Natural killer cell (primary cell): ENCODE measurements at regions not wholly inside any gene's neighbourhood (a gene's known extent, or its start where the extent isn't known, plus 50 kb on each side); places are given as distances from the start of the nearest gene placed in this dataset.

Experiments
- ATAC-seq, 3 donors: fragments of 150-1000 bp in 2 of 3; fragments of 200-7000 bp in 1 of 3; cut with Tn5 transposase; 1 replicate in 1 of 3; 2 replicates in 2 of 3; pipeline ENCODE4 v1.10.0; 2021; ENCODE audit warnings: mild to moderate bottlenecking in 2 of 3, moderate library complexity in 2 of 3
- DNase-seq, 2 donors: peaks; one replicate each; pipeline versions ENCODE4 v3.0.0 to v3.0.0-alpha.2; 2013 to 2021; ENCODE audit warnings: mixed read lengths in 1 of 2
- H3K27ac ChIP-seq: one replicate; pipeline ENCODE4 v1.5.1; 2013; ENCODE audit warnings: mild to moderate bottlenecking, low read length
- H3K27me3 ChIP-seq: one replicate; pipeline ENCODE4 v1.6.1; 2013; ENCODE audit warnings: low read length; ENCODE audit not compliant: control insufficient read depth, insufficient read depth
- H3K36me3 ChIP-seq: one replicate; pipeline ENCODE4 v1.6.1; 2013; ENCODE audit warnings: low read length; ENCODE audit not compliant: control insufficient read depth, insufficient read depth
- H3K4me1 ChIP-seq: one replicate; pipeline ENCODE4 v1.6.1; 2013; ENCODE audit warnings: low read length; ENCODE audit not compliant: control insufficient read depth, insufficient read depth
- H3K4me3 ChIP-seq: one replicate; pipeline ENCODE4 v1.5.1; 2013; ENCODE audit warnings: low read length
- H3K9me3 ChIP-seq: one replicate; pipeline ENCODE4 v1.6.1; 2013; ENCODE audit warnings: low read length; ENCODE audit not compliant: control insufficient read depth, insufficient read depth
- H3K27ac Mint-ChIP-seq, 2 donors: one replicate each; pipeline ENCODE4 v1.8.0; 2022; ENCODE audit warnings: mild to moderate bottlenecking in 2 of 2, mixed read lengths in 2 of 2, moderate library complexity in 1 of 2
- H3K27me3 Mint-ChIP-seq, 2 donors: one replicate each; pipeline ENCODE4 v1.8.0; 2022; ENCODE audit warnings: low read depth in 2 of 2, mixed read lengths in 2 of 2
- H3K36me3 Mint-ChIP-seq: one replicate; pipeline ENCODE4 v1.8.0; 2022; ENCODE audit warnings: mixed read lengths
- H3K4me1 Mint-ChIP-seq, 2 donors: one replicate each; pipeline ENCODE4 v1.8.0; 2022; ENCODE audit warnings: mixed read lengths in 2 of 2
- H3K4me3 Mint-ChIP-seq: one replicate; pipeline ENCODE4 v1.8.0; 2022; ENCODE audit warnings: mild to moderate bottlenecking, moderate library complexity, mixed read lengths
- H3K9me3 Mint-ChIP-seq, 2 donors: one replicate each; pipeline ENCODE4 v1.8.0; 2022; ENCODE audit warnings: mixed read lengths in 2 of 2
- WGBS: methylation state at CpG from one replicate; pipeline ENCODE4 v1.1.7; 2013; ENCODE audit warnings: missing lambda C conversion rate; ENCODE audit not compliant: insufficient coverage; 5-methylcytosine and 5-hydroxymethylcytosine counted together
- intact Hi-C: fragments of 100-400 bp; cut with micrococcal nuclease; formaldehyde crosslinking; loops from one replicate; pipeline ENCODE4 v1.14.2; 2022
- TF ChIP-seq, protein P1 (sequence below): fragments of 200-600 bp; IDR thresholded peaks from one replicate; pipeline ENCODE4 v1.8.0; 2022; ENCODE audit warnings: antibody characterized with exemption

GRCh38 chr20:4083098-4083865, 65.3 kb upstream of the SMOX start:
- ATAC-seq (no peak), DNase-seq (no peak)
- Mint-ChIP-seq H3K36me3 (peaks cover 6% of the 10 kb centered on the region), H3K4me1 (peaks cover 25 to 29% of the 10 kb centered on the region in 2 donors), H3K27ac (peak overlapping the region in 1 of 2 donors; percentile 73), H3K4me3 (peak overlapping the region; percentile 33), H3K9me3 (peaks cover 0 to 3% of the 10 kb centered on the region in 2 donors), H3K27me3 (peaks cover 18 to 24% of the 10 kb centered on the region in 2 donors)
- Histone ChIP-seq H3K9me3 (no peaks in the 10 kb centered on the region), H3K36me3 (no peaks in the 10 kb centered on the region), H3K27me3 (no peaks in the 10 kb centered on the region), H3K27ac (no peak overlapping the region), H3K4me1 (peaks cover 36% of the 10 kb centered on the region), H3K4me3 (no peak overlapping the region)
- 27% methylated on average over 6 of the region's 11 CpGs for WGBS
- TF ChIP-seq, protein P1, sequence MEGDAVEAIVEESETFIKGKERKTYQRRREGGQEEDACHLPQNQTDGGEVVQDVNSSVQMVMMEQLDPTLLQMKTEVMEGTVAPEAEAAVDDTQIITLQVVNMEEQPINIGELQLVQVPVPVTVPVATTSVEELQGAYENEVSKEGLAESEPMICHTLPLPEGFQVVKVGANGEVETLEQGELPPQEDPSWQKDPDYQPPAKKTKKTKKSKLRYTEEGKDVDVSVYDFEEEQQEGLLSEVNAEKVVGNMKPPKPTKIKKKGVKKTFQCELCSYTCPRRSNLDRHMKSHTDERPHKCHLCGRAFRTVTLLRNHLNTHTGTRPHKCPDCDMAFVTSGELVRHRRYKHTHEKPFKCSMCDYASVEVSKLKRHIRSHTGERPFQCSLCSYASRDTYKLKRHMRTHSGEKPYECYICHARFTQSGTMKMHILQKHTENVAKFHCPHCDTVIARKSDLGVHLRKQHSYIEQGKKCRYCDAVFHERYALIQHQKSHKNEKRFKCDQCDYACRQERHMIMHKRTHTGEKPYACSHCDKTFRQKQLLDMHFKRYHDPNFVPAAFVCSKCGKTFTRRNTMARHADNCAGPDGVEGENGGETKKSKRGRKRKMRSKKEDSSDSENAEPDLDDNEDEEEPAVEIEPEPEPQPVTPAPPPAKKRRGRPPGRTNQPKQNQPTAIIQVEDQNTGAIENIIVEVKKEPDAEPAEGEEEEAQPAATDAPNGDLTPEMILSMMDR, result no peak
- intact Hi-C loops, result loop anchor here (10.0 kb wide), 1 partner anchor 298 kb away; the partner anchor contains the start of genes CENPB and SPEF1

GRCh38 chr20:4082406-4083097, 66.1 kb upstream of the SMOX start:
- TF ChIP-seq, protein P1, result no peak
- ATAC-seq, result peak; percentile 56 to 70 (median 69)
- peaks cover 20 to 31% of the 10 kb centered on the region in 2 donors for H3K27me3 Mint-ChIP-seq
- Histone ChIP-seq H3K4me1 (peaks cover 36% of the 10 kb centered on the region), H3K9me3 (no peaks in the 10 kb centered on the region), H3K27ac (peak overlapping the region; percentile 83), H3K4me3 (no peak overlapping the region), H3K27me3 (no peaks in the 10 kb centered on the region), H3K36me3 (no peaks in the 10 kb centered on the region)
- intact Hi-C loops, result loop anchor here (10.0 kb wide), 1 partner anchor 298 kb away; the partner anchor contains the start of genes CENPB and SPEF1
- peak overlapping the region; percentile 18 for H3K4me3 Mint-ChIP-seq
- H3K36me3 Mint-ChIP-seq, result peaks cover 6% of the 10 kb centered on the region
- peaks cover 25 to 29% of the 10 kb centered on the region in 2 donors for H3K4me1 Mint-ChIP-seq
- H3K9me3 Mint-ChIP-seq, result peaks cover 0 to 3% of the 10 kb centered on the region in 2 donors
- DNase-seq, result peak; percentile 29 to 73
- 0% methylated on average over 4 of the region's 7 CpGs for WGBS
- peak overlapping the region; percentile 8 to 73 for H3K27ac Mint-ChIP-seq

DNA sequence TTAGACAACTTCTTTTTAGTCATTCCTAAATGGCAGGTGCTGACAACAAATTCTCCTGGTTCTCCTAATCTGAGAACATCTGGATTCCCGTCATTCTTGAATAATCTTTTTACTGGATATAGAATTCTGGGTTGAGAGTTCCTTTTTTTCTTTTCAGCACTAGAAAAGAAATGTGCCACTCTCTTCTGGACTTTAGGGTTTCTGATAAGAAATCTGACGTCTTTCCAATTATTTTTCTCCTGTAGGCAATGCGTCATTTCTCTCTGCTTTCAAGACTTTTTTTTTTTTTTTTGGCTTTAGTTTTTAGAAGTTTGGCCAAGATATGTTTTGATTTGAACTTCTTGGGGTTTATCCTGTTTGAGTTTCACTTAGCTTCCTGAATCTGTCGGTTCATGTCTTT, 66.1 kb upstream of the RNF24 start:
- 79% methylated on average over 2 of the region's 4 CpGs for WGBS
- Mint-ChIP-seq H3K9me3 (peaks cover 0 to 3% of the 10 kb centered on the region in 2 donors), H3K4me3 (no peak overlapping the region), H3K36me3 (peaks cover 6% of the 10 kb centered on the region), H3K4me1 (peaks cover 25 to 29% of the 10 kb centered on the region in 2 donors), H3K27ac (no peak overlapping the region), H3K27me3 (peaks cover 20 to 36% of the 10 kb centered on the region in 2 donors)
- H3K36me3 ChIP-seq, result no peaks in the 10 kb centered on the region
- ATAC-seq, result no peak
- intact Hi-C loops, result loop anchor here (10.0 kb wide), 1 partner anchor 297 kb away; the partner anchor contains the start of genes CENPB and SPEF1
- no peak overlapping the region for H3K27ac ChIP-seq
- H3K9me3 ChIP-seq, result no peaks in the 10 kb centered on the region
- TF ChIP-seq, protein P1, result no peak
- no peak for DNase-seq
- H3K4me1 ChIP-seq, result peaks cover 35% of the 10 kb centered on the region
- H3K27me3 ChIP-seq, result no peaks in the 10 kb centered on the region
- no peak overlapping the region for H3K4me3 ChIP-seq
